ENCODE measurements at regions not wholly inside any gene's neighbourhood (a gene's known extent, or its start where the extent isn't known, plus 50 kb on each side); places are given as distances from the start of the nearest gene placed in this dataset.

DNA sequence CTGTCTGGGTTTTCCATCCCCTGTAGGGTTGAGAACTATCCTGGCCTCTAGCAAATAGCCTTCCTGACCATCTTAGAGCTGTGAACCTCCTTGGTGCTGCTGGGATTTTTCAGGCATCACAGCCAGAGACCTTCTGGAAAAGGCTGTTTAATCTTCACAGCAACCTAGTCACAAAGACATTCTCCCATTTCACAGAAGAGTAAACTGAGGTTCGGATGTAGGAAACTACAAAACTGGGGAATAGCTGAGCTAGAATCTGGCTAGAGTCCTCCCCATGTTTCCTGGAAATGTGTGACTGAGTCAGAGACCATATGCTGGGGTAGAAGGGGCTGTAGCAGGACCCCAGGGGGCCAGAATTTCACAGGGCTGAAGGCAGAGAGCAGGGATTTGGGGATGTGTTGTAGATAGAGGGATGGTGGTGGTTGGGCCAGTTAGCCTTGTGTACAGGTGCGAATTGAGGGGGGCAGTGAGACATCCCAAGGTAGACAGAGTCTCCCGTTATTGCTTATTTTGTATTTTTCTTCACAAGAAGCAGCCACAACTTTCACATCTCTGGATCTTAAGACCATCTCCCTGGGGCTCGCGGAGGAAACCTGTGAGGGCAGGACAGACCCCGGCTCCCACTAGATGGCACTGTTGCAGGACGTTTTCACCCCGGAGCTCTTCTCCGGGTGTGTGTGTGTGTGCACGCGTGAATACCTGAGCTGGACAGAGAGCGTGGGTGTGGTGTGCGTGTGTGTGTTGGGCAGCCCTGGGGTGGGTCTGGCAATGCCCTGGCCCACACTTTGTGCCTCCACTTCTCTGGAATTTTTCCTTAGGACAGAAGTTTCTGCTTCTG is 66.9 kb upstream of the PRR23C start:
- TF ChIP-seq, protein P1, sequence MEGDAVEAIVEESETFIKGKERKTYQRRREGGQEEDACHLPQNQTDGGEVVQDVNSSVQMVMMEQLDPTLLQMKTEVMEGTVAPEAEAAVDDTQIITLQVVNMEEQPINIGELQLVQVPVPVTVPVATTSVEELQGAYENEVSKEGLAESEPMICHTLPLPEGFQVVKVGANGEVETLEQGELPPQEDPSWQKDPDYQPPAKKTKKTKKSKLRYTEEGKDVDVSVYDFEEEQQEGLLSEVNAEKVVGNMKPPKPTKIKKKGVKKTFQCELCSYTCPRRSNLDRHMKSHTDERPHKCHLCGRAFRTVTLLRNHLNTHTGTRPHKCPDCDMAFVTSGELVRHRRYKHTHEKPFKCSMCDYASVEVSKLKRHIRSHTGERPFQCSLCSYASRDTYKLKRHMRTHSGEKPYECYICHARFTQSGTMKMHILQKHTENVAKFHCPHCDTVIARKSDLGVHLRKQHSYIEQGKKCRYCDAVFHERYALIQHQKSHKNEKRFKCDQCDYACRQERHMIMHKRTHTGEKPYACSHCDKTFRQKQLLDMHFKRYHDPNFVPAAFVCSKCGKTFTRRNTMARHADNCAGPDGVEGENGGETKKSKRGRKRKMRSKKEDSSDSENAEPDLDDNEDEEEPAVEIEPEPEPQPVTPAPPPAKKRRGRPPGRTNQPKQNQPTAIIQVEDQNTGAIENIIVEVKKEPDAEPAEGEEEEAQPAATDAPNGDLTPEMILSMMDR (IDR thresholded peaks at IDR 0.05) = peak in 5 of 6 experiments; percentile 42 to 63 (median 49)
- TF ChIP-seq POLR2A (IDR thresholded peaks at IDR 0.05) (no peak), POLR2AphosphoS5 (IDR thresholded peaks at IDR 0.05) (no peak), EP300 (IDR thresholded peaks at IDR 0.05) (no peak)

Data from upper lobe of left lung (tissue), 4 donors.